Activated CD8-positive, alpha-beta T cell treated with anti-CD3 and anti-CD28 coated beads for 36 hours (primary cell): ENCODE measurements at regions not wholly inside any gene's neighbourhood (a gene's known extent, or its start where the extent isn't known, plus 50 kb on each side); places are given as distances from the start of the nearest gene placed in this dataset.

Experiments
- ATAC-seq: fragments of 200-7000 bp; cut with Tn5 transposase; one replicate; pipeline ENCODE4 v1.10.0; 2021; ENCODE audit warnings: mild to moderate bottlenecking, moderate library complexity
- CTCF ChIA-PET: fragments of 350-600 bp; sonication (Branson Sonifier 250); formaldehyde crosslinking; loops from one replicate; lab custom pipeline; 2021; ENCODE audit warnings: antibody characterized with exemption; lab: Charles Lee
- POLR2A ChIA-PET: fragments of 350-600 bp; sonication (Branson Sonifier 250); formaldehyde crosslinking; loops from one replicate; lab custom pipeline; 2021; ENCODE audit warnings: antibody characterized with exemption; lab: Charles Lee
- DNase-seq: peaks from one replicate; pipeline ENCODE4 v3.0.0-alpha.2; 2020
- H3K27ac Mint-ChIP-seq: one replicate; pipeline ENCODE4 v1.8.0; 2021; ENCODE audit warnings: mild to moderate bottlenecking, mixed read lengths
- H3K27me3 Mint-ChIP-seq: one replicate; pipeline ENCODE4 v1.8.0; 2021; ENCODE audit warnings: mixed read lengths
- H3K36me3 Mint-ChIP-seq: one replicate; pipeline ENCODE4 v1.8.0; 2021; ENCODE audit warnings: low read depth, mixed read lengths
- H3K4me1 Mint-ChIP-seq: one replicate; pipeline ENCODE4 v1.8.0; 2021; ENCODE audit warnings: low read depth, mixed read lengths
- H3K4me3 Mint-ChIP-seq: one replicate; pipeline ENCODE4 v1.8.0; 2021; ENCODE audit warnings: mild to moderate bottlenecking, moderate library complexity, mixed read lengths
- H3K9me3 Mint-ChIP-seq: one replicate; pipeline ENCODE4 v1.8.0; 2021; ENCODE audit warnings: mixed read lengths
- intact Hi-C: fragments of 100-400 bp; cut with micrococcal nuclease; formaldehyde crosslinking; loops from one replicate; pipeline ENCODE4 v1.10.0; 2022
- TF ChIP-seq, protein P1 (sequence below): fragments of 200-600 bp; IDR thresholded peaks from one replicate; pipeline ENCODE4 v1.8.0; 2022; ENCODE audit warnings: antibody characterized with exemption, mild to moderate bottlenecking

DNA sequence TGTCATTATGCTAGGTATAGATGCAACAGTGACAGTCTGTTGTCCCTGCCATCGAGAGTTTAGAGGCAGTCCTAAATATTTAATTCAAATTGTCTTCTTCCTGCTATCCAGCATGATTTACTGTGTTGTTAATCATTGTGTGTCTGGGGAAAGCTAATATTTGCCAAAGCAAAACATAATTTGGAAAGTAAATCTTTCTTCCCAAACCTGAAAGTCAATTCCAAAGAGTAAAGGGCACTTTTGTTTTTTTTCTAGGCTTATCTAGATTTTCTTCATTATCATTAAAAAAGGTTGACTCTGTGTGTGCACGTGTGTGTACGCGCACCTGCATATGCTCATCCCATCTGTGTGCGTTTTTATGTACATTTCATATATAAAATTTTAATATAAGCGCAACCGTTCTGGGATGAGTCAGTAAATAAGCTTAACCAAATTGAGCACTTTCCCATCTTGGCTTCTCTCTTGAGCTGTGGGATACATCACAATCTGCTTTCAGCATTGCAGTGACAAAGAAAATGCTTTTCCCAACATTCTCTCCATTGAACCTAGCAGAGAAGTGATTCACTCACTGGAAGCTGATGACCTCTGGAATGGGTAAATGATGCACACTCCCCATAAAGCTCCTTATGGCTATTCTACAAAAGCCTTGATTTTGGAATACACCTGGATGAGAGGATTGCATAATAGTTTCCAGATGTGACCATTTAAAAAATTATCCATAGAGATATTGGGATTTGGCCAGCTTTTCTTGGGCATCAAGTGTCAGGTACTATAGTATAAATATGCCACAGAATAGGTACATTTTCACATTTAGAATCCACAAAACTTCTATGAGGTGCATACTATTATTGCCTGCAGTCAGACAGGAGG is 488.4 kb downstream of the ADCYAP1 start:
- TF ChIP-seq, protein P1, sequence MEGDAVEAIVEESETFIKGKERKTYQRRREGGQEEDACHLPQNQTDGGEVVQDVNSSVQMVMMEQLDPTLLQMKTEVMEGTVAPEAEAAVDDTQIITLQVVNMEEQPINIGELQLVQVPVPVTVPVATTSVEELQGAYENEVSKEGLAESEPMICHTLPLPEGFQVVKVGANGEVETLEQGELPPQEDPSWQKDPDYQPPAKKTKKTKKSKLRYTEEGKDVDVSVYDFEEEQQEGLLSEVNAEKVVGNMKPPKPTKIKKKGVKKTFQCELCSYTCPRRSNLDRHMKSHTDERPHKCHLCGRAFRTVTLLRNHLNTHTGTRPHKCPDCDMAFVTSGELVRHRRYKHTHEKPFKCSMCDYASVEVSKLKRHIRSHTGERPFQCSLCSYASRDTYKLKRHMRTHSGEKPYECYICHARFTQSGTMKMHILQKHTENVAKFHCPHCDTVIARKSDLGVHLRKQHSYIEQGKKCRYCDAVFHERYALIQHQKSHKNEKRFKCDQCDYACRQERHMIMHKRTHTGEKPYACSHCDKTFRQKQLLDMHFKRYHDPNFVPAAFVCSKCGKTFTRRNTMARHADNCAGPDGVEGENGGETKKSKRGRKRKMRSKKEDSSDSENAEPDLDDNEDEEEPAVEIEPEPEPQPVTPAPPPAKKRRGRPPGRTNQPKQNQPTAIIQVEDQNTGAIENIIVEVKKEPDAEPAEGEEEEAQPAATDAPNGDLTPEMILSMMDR = no peak
- ChIA-PET POLR2A (no interaction called here), CTCF (no interaction called here)
- intact Hi-C loops = no loop called here
- Mint-ChIP-seq H3K4me1 (no peaks in the 10 kb centered on the region), H3K9me3 (peaks cover 5% of the 10 kb centered on the region), H3K27ac (no peak overlapping the region), H3K36me3 (no peaks in the 10 kb centered on the region), H3K4me3 (no peak overlapping the region), H3K27me3 (no peaks in the 10 kb centered on the region)
- ATAC-seq (no peak), DNase-seq (no peak)

DNA sequence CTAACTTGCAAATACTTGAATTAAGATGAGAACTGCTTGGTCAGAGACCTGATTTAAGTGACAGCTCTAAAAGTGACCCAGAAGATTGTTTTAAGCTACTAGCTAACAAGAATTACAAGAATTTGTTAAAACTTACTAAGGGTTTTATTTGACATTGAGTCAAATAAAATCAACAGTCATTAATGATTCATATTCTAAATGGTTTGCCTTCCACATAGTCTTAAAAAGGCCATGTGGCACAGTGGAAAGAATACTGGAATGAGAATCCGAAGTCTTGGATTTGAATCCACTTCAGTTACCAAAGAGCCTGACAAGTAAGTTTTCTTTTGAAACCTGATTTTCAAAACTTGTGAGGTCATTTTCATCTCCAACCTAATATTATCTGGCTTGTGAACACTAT is 489.3 kb downstream of the ADCYAP1 start:
- POLR2A ChIA-PET = no interaction called here
- intact Hi-C loops = no loop called here

DNA sequence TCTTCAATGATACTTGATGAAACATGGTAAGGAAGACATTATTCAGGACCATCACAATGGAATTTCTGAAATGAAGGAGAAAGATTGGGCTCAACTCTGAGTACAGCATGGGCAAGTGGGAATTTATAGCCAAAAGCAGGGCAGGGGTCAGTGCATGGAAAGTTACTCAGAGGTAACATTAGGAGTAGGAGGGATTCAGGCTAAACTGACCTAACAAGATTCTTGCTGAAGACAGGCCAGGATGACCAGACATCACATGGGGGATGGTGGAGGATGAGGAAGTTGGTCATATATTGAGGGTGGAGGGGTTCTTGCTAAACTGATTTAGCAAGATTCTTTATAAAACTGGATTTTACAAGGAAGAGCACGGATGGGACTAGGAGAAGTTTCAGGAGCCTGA is 489.8 kb downstream of the ADCYAP1 start:
- H3K36me3 Mint-ChIP-seq = no peaks in the 10 kb centered on the region
- no peaks in the 10 kb centered on the region for H3K4me1 Mint-ChIP-seq
- no peak for ATAC-seq
- intact Hi-C loops = no loop called here
- TF ChIP-seq, protein P1 = no peak
- no peak overlapping the region for H3K27ac Mint-ChIP-seq
- ChIA-PET POLR2A (no interaction called here), CTCF (no interaction called here)
- no peak for DNase-seq
- no peaks in the 10 kb centered on the region for H3K9me3 Mint-ChIP-seq
- no peaks in the 10 kb centered on the region for H3K27me3 Mint-ChIP-seq
- no peak overlapping the region for H3K4me3 Mint-ChIP-seq

More for the DNA sequence above, 489.3 kb downstream of the ADCYAP1 start:
- peaks cover 3% of the 10 kb centered on the region for H3K9me3 Mint-ChIP-seq
- CTCF ChIA-PET = no interaction called here
- no peak for DNase-seq
- no peak overlapping the region for H3K4me3 Mint-ChIP-seq
- TF ChIP-seq, protein P1 = no peak
- H3K36me3 Mint-ChIP-seq = no peaks in the 10 kb centered on the region
- no peaks in the 10 kb centered on the region for H3K4me1 Mint-ChIP-seq
- no peak overlapping the region for H3K27ac Mint-ChIP-seq
- H3K27me3 Mint-ChIP-seq = no peaks in the 10 kb centered on the region
- no peak for ATAC-seq

DNA sequence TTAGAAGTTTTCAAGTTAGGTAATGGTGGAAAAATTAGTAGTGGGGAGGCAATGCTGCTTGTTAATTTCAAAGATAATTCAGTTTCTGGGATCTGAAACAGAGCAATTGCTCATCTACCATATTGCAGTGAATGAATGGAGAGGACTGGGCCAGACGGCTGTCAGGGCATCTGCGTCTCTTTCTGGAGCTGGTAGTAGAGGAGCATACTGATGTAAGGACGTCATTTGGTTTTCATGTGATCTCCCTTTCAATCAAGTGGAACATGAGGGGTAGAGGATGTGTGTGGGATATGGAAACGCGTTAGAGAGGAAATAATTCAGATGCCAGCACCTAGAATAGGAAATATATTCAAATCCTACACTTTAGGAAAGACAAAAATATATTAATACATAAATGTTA is 490.3 kb downstream of the ADCYAP1 start:
- Mint-ChIP-seq H3K9me3 (no peaks in the 10 kb centered on the region), H3K36me3 (no peaks in the 10 kb centered on the region), H3K4me1 (no peaks in the 10 kb centered on the region), H3K27ac (no peak overlapping the region), H3K27me3 (no peaks in the 10 kb centered on the region), H3K4me3 (no peak overlapping the region)
- ChIA-PET CTCF (no interaction called here), POLR2A (no interaction called here)
- DNase-seq (no peak), ATAC-seq (no peak)
- TF ChIP-seq, protein P1 = no peak
- intact Hi-C loops = no loop called here

DNA sequence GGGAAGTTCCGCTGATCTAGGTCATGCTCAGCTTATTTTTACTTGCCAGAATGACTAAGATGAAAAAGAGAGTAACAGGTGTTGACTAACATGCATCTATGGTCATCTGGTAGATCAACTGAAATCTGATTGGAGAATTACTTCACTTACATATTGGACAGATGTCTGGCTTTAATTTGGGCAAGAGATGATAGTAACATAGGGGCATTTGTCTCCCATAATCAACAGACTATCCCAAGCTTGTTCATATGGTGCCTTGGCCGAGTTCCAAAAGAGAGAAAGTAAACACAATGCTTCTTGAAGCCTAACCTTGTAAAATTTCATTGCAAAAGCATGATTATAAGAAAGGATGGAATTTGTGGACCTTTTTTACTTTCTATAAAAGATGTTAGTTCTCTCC is 503.7 kb downstream of the ADCYAP1 start:
- no peaks in the 10 kb centered on the region for H3K27me3 Mint-ChIP-seq
- DNase-seq (no peak), ATAC-seq (no peak)
- TF ChIP-seq, protein P1 = no peak
- no peaks in the 10 kb centered on the region for H3K4me1 Mint-ChIP-seq
- no peak overlapping the region for H3K4me3 Mint-ChIP-seq
- H3K27ac Mint-ChIP-seq = no peak overlapping the region
- no peaks in the 10 kb centered on the region for H3K9me3 Mint-ChIP-seq
- intact Hi-C loops = no loop called here
- ChIA-PET POLR2A (no interaction called here), CTCF (no interaction called here)
- H3K36me3 Mint-ChIP-seq = no peaks in the 10 kb centered on the region
